ENCODE measurements at regions not wholly inside any gene's neighbourhood (a gene's known extent, or its start where the extent isn't known, plus 50 kb on each side); places are given as distances from the start of the nearest gene placed in this dataset.

GRCh38 chr5:175034924-175035323 lies 310.5 kb downstream of the MSX2 start:
- TF ChIP-seq CTCF (IDR thresholded peaks at IDR 0.05) (no peak), POLR2A (IDR thresholded peaks at IDR 0.05) (no peak)

All from Peyer's patch (tissue), 4 donors.